C4-2B (cell line): ENCODE measurements at regions not wholly inside any gene's neighbourhood (a gene's known extent, or its start where the extent isn't known, plus 50 kb on each side); places are given as distances from the start of the nearest gene placed in this dataset.

Source experiments
- CTCF ChIP-seq: fragments of 450-650 bp; conservative IDR thresholded peaks from 2 replicates; pipeline ENCODE4 v1.5.1; 2017; ENCODE audit warnings: mild to moderate bottlenecking
- ZFX ChIP-seq: fragments of 450-650 bp; IDR thresholded peaks from 2 replicates; pipeline ENCODE4 v1.6.1; 2017

DNA sequence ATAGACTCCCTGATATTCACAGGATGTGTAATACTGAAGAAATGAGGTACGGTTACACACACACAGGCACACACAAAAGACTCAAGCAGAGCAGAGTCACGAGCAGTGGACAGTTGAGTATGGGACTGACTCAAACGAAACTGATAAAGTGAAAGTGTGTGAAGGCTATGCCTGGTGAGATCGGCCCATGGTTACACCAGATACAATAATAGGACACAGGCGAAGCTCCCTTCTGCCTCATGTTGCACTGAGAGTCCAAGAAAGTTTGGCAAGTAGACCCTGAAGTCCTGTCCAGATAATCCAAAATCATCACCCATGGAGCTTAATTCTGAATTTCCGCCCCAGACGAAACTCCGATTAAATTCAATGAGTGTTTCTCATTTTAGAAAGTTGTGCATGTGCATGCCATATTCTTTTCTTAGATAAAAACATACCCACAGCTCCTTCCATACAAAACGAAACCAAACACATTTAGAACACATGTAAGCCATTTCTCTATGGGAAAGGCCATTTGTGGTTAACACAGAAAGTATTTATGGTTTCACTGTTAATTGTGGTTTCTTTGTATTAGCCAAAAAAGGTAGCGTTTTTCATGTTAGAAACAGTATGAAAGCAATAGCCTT, 567.6 kb downstream of the PLCL1 start:
- no peak for TF ChIP-seq CTCF
- TF ChIP-seq ZFX, result no peak
